T-helper 2 cell treated with Interferon-gamma antibody and Interleukin-4, amounts not matched to agents 5 μg/mL and 100 μg/mL, for 36 hours (primary cell): ENCODE measurements at regions not wholly inside any gene's neighbourhood (a gene's known extent, or its start where the extent isn't known, plus 50 kb on each side); places are given as distances from the start of the nearest gene placed in this dataset.

Experiments used
- DNase-seq: peaks from one replicate; pipeline ENCODE4 v3.0.0; 2021; ENCODE audit warnings: low spot score
- H3K27ac Mint-ChIP-seq: one replicate; pipeline ENCODE4 v1.8.0; 2021; ENCODE audit warnings: mild to moderate bottlenecking, mixed read lengths
- H3K27me3 Mint-ChIP-seq: one replicate; pipeline ENCODE4 v1.8.0; 2021; ENCODE audit warnings: low read depth, mixed read lengths
- H3K36me3 Mint-ChIP-seq: one replicate; pipeline ENCODE4 v1.8.0; 2021; ENCODE audit warnings: low read depth, mixed read lengths
- H3K4me1 Mint-ChIP-seq: one replicate; pipeline ENCODE4 v1.8.0; 2021; ENCODE audit warnings: low read depth, mixed read lengths
- H3K4me3 Mint-ChIP-seq: one replicate; pipeline ENCODE4 v1.8.0; 2022; ENCODE audit warnings: mild to moderate bottlenecking, moderate library complexity, mixed read lengths
- H3K9me3 Mint-ChIP-seq: one replicate; pipeline ENCODE4 v1.8.0; 2021; ENCODE audit warnings: mixed read lengths

DNA sequence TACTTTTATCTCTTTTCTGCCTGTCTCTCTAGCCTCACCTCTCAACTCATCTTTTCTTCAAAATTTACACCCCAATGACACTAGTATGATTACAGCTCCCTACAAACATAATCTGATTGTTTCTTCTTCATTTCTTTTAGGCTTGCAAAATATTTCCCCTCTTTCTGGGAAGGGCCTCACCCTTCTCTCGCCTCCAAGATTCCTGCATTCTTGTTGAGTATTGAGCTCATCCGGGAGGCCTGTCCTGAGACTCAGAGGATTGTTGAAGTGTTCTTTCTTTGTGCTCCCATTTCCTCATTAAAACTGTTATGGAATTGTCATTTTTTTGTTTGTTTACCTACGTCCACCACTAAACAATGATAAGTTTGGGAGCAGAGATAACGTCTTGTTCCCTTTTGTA lies 99.1 kb upstream of the CHRM3 start:
- Mint-ChIP-seq H3K27me3 (no peaks in the 10 kb centered on the region), H3K4me3 (no peak overlapping the region), H3K4me1 (no peaks in the 10 kb centered on the region), H3K36me3 (no peaks in the 10 kb centered on the region), H3K27ac (no peak overlapping the region), H3K9me3 (no peaks in the 10 kb centered on the region)
- no peak for DNase-seq

DNA sequence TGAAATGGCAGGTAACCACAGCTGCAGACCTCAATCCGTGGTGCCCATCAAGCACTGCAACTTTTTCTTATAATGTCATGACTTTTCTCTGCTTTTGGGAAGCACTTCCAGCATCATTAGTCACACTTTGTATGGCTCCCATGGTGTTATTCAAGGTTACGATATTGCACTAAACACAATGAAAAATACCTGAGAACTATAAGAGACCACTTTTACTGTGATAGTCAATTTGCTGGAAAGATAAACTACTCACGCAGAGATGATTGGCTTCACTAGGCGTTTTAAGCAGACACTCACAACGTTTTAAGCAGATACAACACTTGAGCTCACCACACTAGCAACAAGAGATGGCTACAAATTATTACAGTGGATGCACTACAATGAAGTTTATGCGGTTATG lies 103.2 kb upstream of the CHRM3 start:
- H3K36me3 Mint-ChIP-seq, result no peaks in the 10 kb centered on the region
- DNase-seq, result no peak
- no peaks in the 10 kb centered on the region for H3K4me1 Mint-ChIP-seq
- no peaks in the 10 kb centered on the region for H3K9me3 Mint-ChIP-seq
- no peaks in the 10 kb centered on the region for H3K27me3 Mint-ChIP-seq
- H3K27ac Mint-ChIP-seq, result no peak overlapping the region
- no peak overlapping the region for H3K4me3 Mint-ChIP-seq

DNA sequence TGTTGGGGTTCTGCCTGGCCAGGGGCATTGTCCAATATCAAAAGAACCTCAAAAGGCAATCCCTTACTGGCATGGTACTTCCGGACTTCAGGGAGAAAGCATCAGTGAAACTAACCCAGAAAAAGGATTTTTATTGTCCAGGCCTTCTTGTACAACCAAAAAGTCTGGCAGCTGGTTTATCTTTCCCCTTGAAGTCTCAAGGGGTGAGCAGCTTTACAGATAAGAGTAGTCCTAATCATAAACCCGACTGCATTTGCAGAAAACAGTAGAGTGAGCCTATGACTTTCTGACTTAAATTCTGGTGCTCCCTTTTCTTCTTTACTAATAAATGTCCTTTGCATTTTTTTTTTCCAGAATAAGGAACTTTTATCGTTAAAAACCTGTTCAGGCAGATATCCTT lies 104.0 kb upstream of the CHRM3 start:
- H3K36me3 Mint-ChIP-seq, result no peaks in the 10 kb centered on the region
- H3K4me3 Mint-ChIP-seq, result no peak overlapping the region
- no peak overlapping the region for H3K27ac Mint-ChIP-seq
- DNase-seq, result no peak
- H3K9me3 Mint-ChIP-seq, result no peaks in the 10 kb centered on the region
- H3K4me1 Mint-ChIP-seq, result no peaks in the 10 kb centered on the region
- H3K27me3 Mint-ChIP-seq, result no peaks in the 10 kb centered on the region

DNA sequence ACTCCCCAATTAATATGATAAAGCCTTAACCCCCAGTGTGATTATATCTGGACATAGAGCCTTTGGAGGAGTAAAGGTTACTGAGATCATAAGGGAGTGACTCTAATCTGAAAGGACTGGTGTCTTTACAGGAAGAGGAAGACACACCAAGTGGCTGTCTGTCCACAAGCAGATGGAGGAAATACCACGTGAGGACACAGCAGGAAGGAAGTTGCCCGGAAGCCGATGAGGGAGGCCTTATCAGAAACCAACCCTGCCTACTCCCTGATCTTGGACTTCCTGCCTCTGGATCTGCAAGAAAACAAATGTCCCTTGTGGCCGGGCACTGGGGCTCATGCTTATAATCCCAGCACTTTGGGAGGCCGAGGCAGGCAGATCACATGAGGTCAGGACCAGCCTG lies 110.3 kb upstream of the CHRM3 start:
- no peaks in the 10 kb centered on the region for H3K4me1 Mint-ChIP-seq

DNA sequence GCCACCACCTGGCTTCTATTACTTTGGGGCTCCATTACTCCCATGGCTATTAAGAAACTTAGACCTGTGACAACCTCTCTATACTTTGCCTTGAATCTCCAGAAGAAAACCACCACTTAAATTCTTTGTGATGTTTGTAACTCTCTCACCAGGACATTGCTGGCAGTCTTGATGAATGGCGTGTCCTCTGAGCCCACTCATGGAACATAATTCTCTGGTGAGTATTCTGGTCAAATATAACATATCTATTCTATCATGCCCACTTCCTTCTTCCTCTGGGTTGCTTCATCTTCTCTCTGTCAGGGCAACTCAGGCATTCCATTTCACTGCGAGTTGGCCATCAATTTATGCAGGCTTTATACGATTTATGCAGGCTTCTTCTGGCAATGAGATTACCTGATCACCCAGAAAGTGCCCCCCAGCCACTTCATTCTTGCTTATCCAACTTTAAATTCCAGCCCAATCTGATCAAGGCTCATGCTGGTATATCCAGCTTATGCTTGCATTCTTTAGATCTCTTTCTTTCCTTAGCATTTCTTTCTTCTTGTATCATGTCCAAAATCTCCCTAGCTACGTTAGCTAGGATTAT lies 112.0 kb upstream of the CHRM3 start:
- no peak overlapping the region for H3K4me3 Mint-ChIP-seq
- no peak for DNase-seq
- H3K36me3 Mint-ChIP-seq, result no peaks in the 10 kb centered on the region
- H3K9me3 Mint-ChIP-seq, result no peaks in the 10 kb centered on the region
- H3K27me3 Mint-ChIP-seq, result no peaks in the 10 kb centered on the region
- H3K4me1 Mint-ChIP-seq, result no peaks in the 10 kb centered on the region
- H3K27ac Mint-ChIP-seq, result no peak overlapping the region

More for the DNA sequence above, 110.3 kb upstream of the CHRM3 start:
- Mint-ChIP-seq H3K36me3 (no peaks in the 10 kb centered on the region), H3K27ac (no peak overlapping the region), H3K4me3 (no peak overlapping the region), H3K27me3 (no peaks in the 10 kb centered on the region), H3K9me3 (no peaks in the 10 kb centered on the region)
- DNase-seq, result no peak

DNA sequence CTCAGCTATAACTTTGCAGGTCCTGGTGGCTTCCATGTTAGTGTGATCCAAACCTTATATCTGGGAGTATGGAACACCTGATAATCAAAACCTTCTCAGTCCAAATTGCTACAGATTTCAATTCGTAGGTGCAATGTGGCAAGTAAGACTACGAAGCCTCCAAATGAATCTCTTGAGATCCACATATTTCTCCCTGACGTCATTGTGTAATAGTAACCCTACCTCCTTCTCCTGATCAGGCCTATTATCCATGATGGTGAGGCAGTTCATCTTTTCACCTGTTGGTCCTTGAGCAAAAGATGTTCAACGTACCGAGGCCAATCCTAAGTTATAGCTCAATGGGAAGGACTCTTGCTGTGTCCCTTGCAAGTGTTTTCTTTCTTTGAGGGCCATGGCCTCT lies 115.9 kb upstream of the CHRM3 start:
- no peaks in the 10 kb centered on the region for H3K27me3 Mint-ChIP-seq
- H3K4me3 Mint-ChIP-seq, result no peak overlapping the region
- no peaks in the 10 kb centered on the region for H3K36me3 Mint-ChIP-seq
- H3K27ac Mint-ChIP-seq, result no peak overlapping the region
- no peaks in the 10 kb centered on the region for H3K9me3 Mint-ChIP-seq
- no peaks in the 10 kb centered on the region for H3K4me1 Mint-ChIP-seq
- no peak for DNase-seq

DNA sequence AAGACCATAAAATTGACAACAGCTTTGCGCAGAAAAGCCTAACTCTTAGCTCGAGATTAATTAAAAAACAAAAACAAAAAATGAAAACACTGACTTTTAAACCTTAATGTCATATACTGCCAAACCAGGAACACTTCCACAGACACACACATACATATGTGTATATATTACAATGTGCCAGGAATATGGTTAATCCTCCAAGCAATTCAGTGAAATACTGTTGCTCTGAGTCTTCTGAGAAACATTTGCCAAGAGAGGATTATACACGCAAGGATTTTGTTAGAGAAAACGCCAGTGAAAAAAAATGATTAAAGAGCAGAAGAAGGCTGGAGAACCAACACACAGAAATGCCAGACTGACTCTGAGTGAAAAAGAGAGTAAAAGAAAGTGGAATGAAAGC lies 116.7 kb upstream of the CHRM3 start:
- Mint-ChIP-seq H3K9me3 (no peaks in the 10 kb centered on the region), H3K27me3 (no peaks in the 10 kb centered on the region), H3K4me3 (no peak overlapping the region), H3K36me3 (no peaks in the 10 kb centered on the region), H3K4me1 (no peaks in the 10 kb centered on the region), H3K27ac (no peak overlapping the region)
- no peak for DNase-seq

DNA sequence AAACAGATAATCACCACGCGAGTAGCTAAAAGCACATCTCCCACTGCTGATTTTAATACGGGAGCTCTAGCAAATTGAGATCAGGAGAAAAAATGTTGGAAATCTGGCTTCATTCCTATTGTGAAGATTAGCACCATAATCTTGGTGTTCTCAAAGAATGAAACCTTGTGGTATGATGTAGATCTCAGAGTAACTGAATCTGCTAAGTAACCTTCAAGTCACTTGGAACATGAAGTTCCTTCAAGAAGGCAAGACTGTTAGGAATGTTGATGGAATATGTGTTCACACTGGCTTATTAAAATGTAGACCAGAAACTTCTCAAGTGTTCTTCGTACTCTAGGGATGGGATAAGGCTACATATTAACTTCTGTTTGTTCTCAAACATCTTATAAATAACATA lies 117.4 kb upstream of the CHRM3 start:
- H3K27me3 Mint-ChIP-seq, result no peaks in the 10 kb centered on the region
- H3K9me3 Mint-ChIP-seq, result no peaks in the 10 kb centered on the region
- no peak overlapping the region for H3K27ac Mint-ChIP-seq
- no peaks in the 10 kb centered on the region for H3K4me1 Mint-ChIP-seq
- no peak for DNase-seq
- no peak overlapping the region for H3K4me3 Mint-ChIP-seq
- H3K36me3 Mint-ChIP-seq, result no peaks in the 10 kb centered on the region

DNA sequence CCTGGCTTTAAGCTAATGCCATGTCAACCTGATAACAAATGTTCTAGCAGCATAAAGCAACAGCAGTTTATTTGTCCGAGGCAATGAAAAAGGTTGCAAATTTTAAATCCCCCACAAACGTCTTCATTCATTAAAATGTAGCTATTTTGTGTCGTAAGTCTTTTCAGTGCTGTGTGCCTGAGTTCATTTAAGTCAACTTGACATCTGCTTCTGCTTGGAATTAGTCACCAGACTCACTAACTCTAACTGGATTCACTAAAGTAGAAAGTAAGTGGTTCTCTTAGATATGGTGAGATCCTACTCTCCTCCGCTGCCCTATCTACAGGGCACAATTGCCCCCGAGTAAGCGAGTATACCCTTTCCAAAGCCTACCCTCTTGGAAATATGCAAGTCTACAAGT lies 118.4 kb upstream of the CHRM3 start:
- Mint-ChIP-seq H3K27ac (no peak overlapping the region), H3K36me3 (no peaks in the 10 kb centered on the region), H3K27me3 (no peaks in the 10 kb centered on the region), H3K4me3 (no peak overlapping the region), H3K9me3 (no peaks in the 10 kb centered on the region), H3K4me1 (no peaks in the 10 kb centered on the region)
- DNase-seq, result no peak

DNA sequence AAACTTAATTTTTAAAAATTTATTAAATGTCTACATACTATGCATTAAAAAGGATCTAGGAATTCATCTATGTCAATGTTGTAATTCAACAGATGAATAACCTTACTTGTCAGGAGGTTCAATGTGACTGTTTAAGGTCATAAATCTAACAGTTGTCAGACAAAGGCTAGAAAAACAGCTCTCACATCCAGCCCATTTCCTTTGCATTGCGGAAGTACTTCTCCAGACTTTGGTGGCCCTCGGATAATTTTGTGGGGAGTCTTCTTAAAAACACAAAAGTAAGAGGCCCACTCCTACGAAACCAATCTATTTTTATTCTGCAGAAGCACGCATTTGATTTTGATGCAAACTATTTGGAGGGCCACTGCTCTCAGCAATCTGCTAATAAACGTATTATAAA lies 122.6 kb upstream of the CHRM3 start:
- H3K4me1 Mint-ChIP-seq, result no peaks in the 10 kb centered on the region
- no peaks in the 10 kb centered on the region for H3K27me3 Mint-ChIP-seq
- DNase-seq, result no peak
- H3K27ac Mint-ChIP-seq, result no peak overlapping the region
- H3K36me3 Mint-ChIP-seq, result no peaks in the 10 kb centered on the region
- no peaks in the 10 kb centered on the region for H3K9me3 Mint-ChIP-seq
- H3K4me3 Mint-ChIP-seq, result no peak overlapping the region

DNA sequence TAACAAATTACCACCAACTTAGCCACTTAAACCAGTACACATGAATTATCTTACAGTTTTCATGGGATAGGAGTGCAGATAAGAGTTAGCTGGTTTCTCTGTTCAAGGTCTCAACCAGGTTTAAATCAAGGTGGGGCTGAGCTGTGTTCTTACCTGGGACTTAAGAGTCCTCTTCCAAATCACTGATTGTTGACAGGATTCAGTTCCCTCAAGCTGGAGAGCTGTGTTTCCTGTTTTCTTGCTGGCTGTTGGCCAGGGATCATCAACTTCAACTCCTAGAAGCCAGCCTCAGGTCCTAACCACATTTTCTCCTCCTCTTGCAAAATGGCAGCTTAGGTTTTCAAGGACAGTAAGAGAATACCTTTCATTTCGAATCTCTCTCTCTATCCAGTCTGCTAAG lies 123.8 kb upstream of the CHRM3 start:
- H3K36me3 Mint-ChIP-seq, result no peaks in the 10 kb centered on the region
- DNase-seq, result no peak
- H3K27me3 Mint-ChIP-seq, result no peaks in the 10 kb centered on the region
- H3K4me1 Mint-ChIP-seq, result no peaks in the 10 kb centered on the region
- H3K4me3 Mint-ChIP-seq, result no peak overlapping the region
- no peak overlapping the region for H3K27ac Mint-ChIP-seq
- no peaks in the 10 kb centered on the region for H3K9me3 Mint-ChIP-seq

DNA sequence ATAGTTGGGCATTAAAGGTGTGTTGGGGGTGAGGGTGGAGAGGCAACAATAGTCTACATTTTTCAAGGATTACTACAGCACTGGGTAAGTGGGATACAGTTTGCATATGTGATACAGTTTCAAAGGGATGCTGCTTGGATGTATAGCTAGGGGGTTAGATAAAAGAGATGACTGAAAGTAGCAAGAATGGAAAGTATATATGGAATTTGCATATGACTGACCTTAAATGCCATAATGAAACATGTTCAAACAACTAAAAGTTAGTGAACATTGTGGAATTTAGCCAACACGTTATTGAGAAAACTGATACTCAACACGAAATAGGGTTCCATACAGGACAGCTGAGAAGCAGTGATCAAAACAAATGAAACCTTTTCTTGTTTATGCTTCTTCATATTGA lies 124.8 kb upstream of the CHRM3 start:
- Mint-ChIP-seq H3K27me3 (no peaks in the 10 kb centered on the region), H3K9me3 (no peaks in the 10 kb centered on the region), H3K27ac (no peak overlapping the region), H3K4me1 (no peaks in the 10 kb centered on the region), H3K36me3 (no peaks in the 10 kb centered on the region), H3K4me3 (no peak overlapping the region)
- DNase-seq, result no peak

DNA sequence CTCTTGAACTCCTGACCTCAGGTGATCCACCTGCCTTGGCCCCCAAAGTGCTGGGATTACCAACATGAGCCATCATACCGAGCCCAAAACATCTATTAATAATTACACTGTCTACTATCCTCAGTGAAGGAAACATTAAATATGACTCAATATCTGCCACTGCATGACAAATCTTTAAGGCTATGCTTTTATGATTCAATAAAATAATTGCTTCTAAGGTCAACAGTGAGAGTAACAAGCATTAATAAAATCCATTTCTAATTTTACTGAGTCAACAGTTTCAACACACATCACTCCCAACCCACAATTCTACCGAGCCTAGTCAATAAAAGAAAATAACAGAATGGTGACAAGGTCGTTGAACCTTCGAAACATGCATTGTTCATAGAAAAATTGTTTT lies 125.5 kb upstream of the CHRM3 start:
- no peak for DNase-seq
- H3K4me1 Mint-ChIP-seq, result no peaks in the 10 kb centered on the region
- H3K9me3 Mint-ChIP-seq, result peaks cover 4% of the 10 kb centered on the region
- H3K27me3 Mint-ChIP-seq, result no peaks in the 10 kb centered on the region
- no peak overlapping the region for H3K4me3 Mint-ChIP-seq
- H3K27ac Mint-ChIP-seq, result no peak overlapping the region
- no peaks in the 10 kb centered on the region for H3K36me3 Mint-ChIP-seq

DNA sequence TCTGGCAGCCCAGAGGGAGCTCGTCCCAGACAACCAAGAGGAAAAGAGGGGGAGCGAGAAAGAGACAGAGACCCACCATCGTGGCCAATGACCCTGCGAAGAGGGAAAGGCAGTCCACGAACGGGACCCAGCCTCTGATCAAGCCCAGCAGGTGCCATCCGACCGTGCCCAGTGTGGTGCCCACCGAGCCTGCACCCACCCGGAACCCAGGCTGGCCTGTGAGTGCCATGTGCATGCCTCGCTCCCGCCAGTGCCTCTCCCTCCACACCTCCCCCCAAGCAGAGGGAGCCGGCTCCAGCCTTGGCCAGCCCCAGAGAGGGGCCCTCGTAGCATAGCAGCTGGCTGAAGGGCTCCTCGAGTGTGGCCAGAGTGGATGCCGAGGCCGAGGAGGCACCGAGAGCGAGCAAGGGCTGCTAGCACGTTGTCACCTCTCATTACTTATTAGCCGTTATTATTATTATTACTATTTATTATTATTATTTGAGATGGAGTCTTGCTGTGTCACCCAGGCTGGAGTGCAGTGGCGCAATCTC lies 130.7 kb upstream of the CHRM3 start:
- no peaks in the 10 kb centered on the region for H3K4me1 Mint-ChIP-seq
- no peak overlapping the region for H3K27ac Mint-ChIP-seq

DNA sequence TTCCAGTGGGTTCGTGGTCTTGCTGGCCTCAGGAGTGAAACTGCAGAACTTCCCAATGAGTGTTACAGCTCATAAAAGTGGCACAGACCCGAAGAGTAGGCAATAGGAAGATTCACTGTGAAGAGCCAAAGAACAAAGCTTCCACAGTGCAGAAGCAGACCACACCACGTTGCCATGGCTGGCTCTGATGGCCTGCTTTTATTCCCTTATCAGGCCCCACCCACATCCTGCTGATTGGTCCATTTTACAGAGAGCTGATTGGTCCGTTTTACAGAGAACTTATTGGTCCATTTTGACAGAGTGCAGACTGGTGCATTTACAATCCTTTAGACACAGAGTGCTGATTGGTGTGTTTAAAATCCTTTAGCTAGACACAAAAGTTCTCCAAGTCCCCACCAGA lies 131.4 kb upstream of the CHRM3 start:
- Mint-ChIP-seq H3K36me3 (no peaks in the 10 kb centered on the region), H3K9me3 (peaks cover 4% of the 10 kb centered on the region), H3K4me1 (no peaks in the 10 kb centered on the region), H3K27me3 (no peaks in the 10 kb centered on the region), H3K27ac (no peak overlapping the region), H3K4me3 (no peak overlapping the region)
- DNase-seq, result no peak

More for the DNA sequence above, 130.7 kb upstream of the CHRM3 start:
- no peak for DNase-seq
- H3K9me3 Mint-ChIP-seq, result peaks cover 4% of the 10 kb centered on the region
- H3K27me3 Mint-ChIP-seq, result no peaks in the 10 kb centered on the region
- no peaks in the 10 kb centered on the region for H3K36me3 Mint-ChIP-seq
- no peak overlapping the region for H3K4me3 Mint-ChIP-seq
